Memory B cell (primary cell): ENCODE measurements at regions not wholly inside any gene's neighbourhood (a gene's known extent, or its start where the extent isn't known, plus 50 kb on each side); places are given as distances from the start of the nearest gene placed in this dataset.

Source experiments
- ATAC-seq: fragments of 150-1000 bp; cut with Tn5 transposase; 2 replicates; pipeline ENCODE4 v1.10.0; 2021; ENCODE audit warnings: low read depth, mild to moderate bottlenecking, moderate library complexity
- DNase-seq, 2 donors: peaks; one replicate each; pipeline ENCODE4 v3.0.0; 2022; ENCODE audit warnings: low spot score in 2 of 2
- H3K27ac Mint-ChIP-seq: one replicate; pipeline ENCODE4 v1.8.0; 2022; ENCODE audit warnings: mild to moderate bottlenecking, moderate library complexity, mixed read lengths
- H3K27me3 Mint-ChIP-seq: one replicate; pipeline ENCODE4 v1.8.0; 2022; ENCODE audit warnings: mixed read lengths
- H3K36me3 Mint-ChIP-seq: one replicate; pipeline ENCODE4 v1.8.0; 2022; ENCODE audit warnings: mild to moderate bottlenecking, mixed read lengths
- H3K4me1 Mint-ChIP-seq: one replicate; pipeline ENCODE4 v1.8.0; 2022; ENCODE audit warnings: mixed read lengths
- H3K4me3 Mint-ChIP-seq: one replicate; pipeline ENCODE4 v1.8.0; 2022; ENCODE audit warnings: mild to moderate bottlenecking, moderate library complexity, mixed read lengths
- H3K9me3 Mint-ChIP-seq: one replicate; pipeline ENCODE4 v1.8.0; 2022; ENCODE audit warnings: mixed read lengths

- Mint-ChIP-seq H3K27ac (no peak overlapping the region), H3K9me3 (peaks cover 6% of the 10 kb centered on the region), H3K36me3 (no peaks in the 10 kb centered on the region), H3K4me3 (no peak overlapping the region), H3K27me3 (no peaks in the 10 kb centered on the region), H3K4me1 (no peaks in the 10 kb centered on the region)
- no peak for DNase-seq
- no peak for ATAC-seq
These were observed 315.1 kb downstream of the TFAP2C start for GRCh38 chr20:56943946-56944945.

- no peaks in the 10 kb centered on the region for H3K36me3 Mint-ChIP-seq
- peaks cover 2% of the 10 kb centered on the region for H3K27me3 Mint-ChIP-seq
- no peaks in the 10 kb centered on the region for H3K4me1 Mint-ChIP-seq
- H3K27ac Mint-ChIP-seq, result no peak overlapping the region
- DNase-seq (no peak), ATAC-seq (no peak)
- peaks cover 3% of the 10 kb centered on the region for H3K9me3 Mint-ChIP-seq
- no peak overlapping the region for H3K4me3 Mint-ChIP-seq
These were observed 316.0 kb downstream of the TFAP2C start for GRCh38 chr20:56945057-56945456.

- Mint-ChIP-seq H3K9me3 (peaks cover 3% of the 10 kb centered on the region), H3K4me3 (no peak overlapping the region), H3K27ac (no peak overlapping the region), H3K4me1 (no peaks in the 10 kb centered on the region), H3K27me3 (peaks cover 2% of the 10 kb centered on the region), H3K36me3 (no peaks in the 10 kb centered on the region)
- no peak for DNase-seq
- ATAC-seq, result no peak
These were observed 316.8 kb downstream of the TFAP2C start for GRCh38 chr20:56945901-56946300.

- Mint-ChIP-seq H3K36me3 (no peaks in the 10 kb centered on the region), H3K9me3 (peaks cover 3% of the 10 kb centered on the region), H3K27ac (no peak overlapping the region), H3K4me1 (no peaks in the 10 kb centered on the region), H3K27me3 (peaks cover 2% of the 10 kb centered on the region), H3K4me3 (no peak overlapping the region)
- ATAC-seq (no peak), DNase-seq (no peak)
These were observed 317.1 kb downstream of the BMP7 start for GRCh38 chr20:56949318-56949717.

- Mint-ChIP-seq H3K9me3 (peaks cover 1% of the 10 kb centered on the region), H3K4me1 (no peaks in the 10 kb centered on the region), H3K36me3 (no peaks in the 10 kb centered on the region), H3K4me3 (no peak overlapping the region), H3K27ac (no peak overlapping the region), H3K27me3 (peaks cover 3% of the 10 kb centered on the region)
- no peak for DNase-seq
- ATAC-seq, result no peak
These were observed 314.0 kb downstream of the BMP7 start for GRCh38 chr20:56952258-56953047.

GRCh38 chr20:56953048-56953586, 313.3 kb downstream of the BMP7 start:
- ATAC-seq (no peak), DNase-seq (no peak)
- Mint-ChIP-seq H3K27ac (no peak overlapping the region), H3K9me3 (no peaks in the 10 kb centered on the region), H3K4me1 (no peaks in the 10 kb centered on the region), H3K27me3 (peaks cover 5% of the 10 kb centered on the region), H3K4me3 (no peak overlapping the region), H3K36me3 (no peaks in the 10 kb centered on the region)

GRCh38 chr20:56954797-56955196, 311.6 kb downstream of the BMP7 start:
- DNase-seq (no peak), ATAC-seq (no peak)
- Mint-ChIP-seq H3K36me3 (no peaks in the 10 kb centered on the region), H3K4me1 (no peaks in the 10 kb centered on the region), H3K27ac (no peak overlapping the region), H3K9me3 (no peaks in the 10 kb centered on the region), H3K4me3 (no peak overlapping the region), H3K27me3 (peaks cover 6% of the 10 kb centered on the region)

GRCh38 chr20:56955680-56956079, 310.8 kb downstream of the BMP7 start:
- no peak for DNase-seq
- no peak overlapping the region for H3K4me3 Mint-ChIP-seq
- H3K27me3 Mint-ChIP-seq, result peaks cover 6% of the 10 kb centered on the region
- H3K36me3 Mint-ChIP-seq, result no peaks in the 10 kb centered on the region
- no peaks in the 10 kb centered on the region for H3K4me1 Mint-ChIP-seq
- H3K27ac Mint-ChIP-seq, result no peak overlapping the region
- no peak for ATAC-seq
- no peaks in the 10 kb centered on the region for H3K9me3 Mint-ChIP-seq

GRCh38 chr20:56956534-56956933, 309.9 kb downstream of the BMP7 start:
- no peak overlapping the region for H3K4me3 Mint-ChIP-seq
- DNase-seq (no peak), ATAC-seq (no peak)
- peaks cover 6% of the 10 kb centered on the region for H3K27me3 Mint-ChIP-seq
- no peak overlapping the region for H3K27ac Mint-ChIP-seq
- no peaks in the 10 kb centered on the region for H3K36me3 Mint-ChIP-seq
- H3K9me3 Mint-ChIP-seq, result no peaks in the 10 kb centered on the region
- H3K4me1 Mint-ChIP-seq, result no peaks in the 10 kb centered on the region

- Mint-ChIP-seq H3K27me3 (peaks cover 6% of the 10 kb centered on the region), H3K9me3 (no peaks in the 10 kb centered on the region), H3K27ac (no peak overlapping the region), H3K4me3 (no peak overlapping the region), H3K4me1 (no peaks in the 10 kb centered on the region), H3K36me3 (no peaks in the 10 kb centered on the region)
- DNase-seq (no peak), ATAC-seq (no peak)
These were observed 308.5 kb downstream of the BMP7 start for GRCh38 chr20:56957737-56958553.

GRCh38 chr20:56964901-56965300, 301.5 kb downstream of the BMP7 start:
- no peaks in the 10 kb centered on the region for H3K36me3 Mint-ChIP-seq
- H3K9me3 Mint-ChIP-seq, result peaks cover 8% of the 10 kb centered on the region
- DNase-seq, result no peak
- ATAC-seq, result no peak
- no peak overlapping the region for H3K4me3 Mint-ChIP-seq
- no peaks in the 10 kb centered on the region for H3K27me3 Mint-ChIP-seq
- H3K4me1 Mint-ChIP-seq, result no peaks in the 10 kb centered on the region
- H3K27ac Mint-ChIP-seq, result no peak overlapping the region

GRCh38 chr20:56967916-56968315, 298.5 kb downstream of the BMP7 start:
- H3K4me1 Mint-ChIP-seq, result no peaks in the 10 kb centered on the region
- H3K36me3 Mint-ChIP-seq, result no peaks in the 10 kb centered on the region
- no peak overlapping the region for H3K27ac Mint-ChIP-seq
- ATAC-seq, result no peak
- DNase-seq, result no peak
- H3K27me3 Mint-ChIP-seq, result no peaks in the 10 kb centered on the region
- H3K4me3 Mint-ChIP-seq, result no peak overlapping the region
- H3K9me3 Mint-ChIP-seq, result peaks cover 8% of the 10 kb centered on the region

GRCh38 chr20:56968376-56969048, 297.9 kb downstream of the BMP7 start:
- no peak overlapping the region for H3K27ac Mint-ChIP-seq
- no peaks in the 10 kb centered on the region for H3K27me3 Mint-ChIP-seq
- no peak overlapping the region for H3K4me3 Mint-ChIP-seq
- H3K9me3 Mint-ChIP-seq, result peaks cover 6% of the 10 kb centered on the region
- H3K4me1 Mint-ChIP-seq, result no peaks in the 10 kb centered on the region
- H3K36me3 Mint-ChIP-seq, result no peaks in the 10 kb centered on the region
- ATAC-seq (no peak), DNase-seq (no peak)
